Liver (tissue), 9 donors: ENCODE measurements at regions not wholly inside any gene's neighbourhood (a gene's known extent, or its start where the extent isn't known, plus 50 kb on each side); places are given as distances from the start of the nearest gene placed in this dataset. TPM values are rescaled to one million over a fixed set of nuclear protein-coding genes. Genes with fewer than 3 reads are reported as not detected.

Source experiments
- DNase-seq: peaks from one replicate; pipeline ENCODE4 v3.0.0-alpha.2; 2017; ENCODE audit warnings: low spot score
- H3K27ac ChIP-seq, 2 donors: one replicate each; pipeline ENCODE4 v1.7.0; 2013; ENCODE audit warnings: inconsistent platforms in 2 of 2, low read length in 2 of 2, control low read depth in 1 of 2, low read depth in 1 of 2, mild to moderate bottlenecking in 1 of 2
- H3K27me3 ChIP-seq, 4 donors: one replicate each; pipeline versions ENCODE4 v1.6.1 to v1.7.0; 2013; ENCODE audit warnings: low read length in 3 of 4, inconsistent platforms in 1 of 4, mild to moderate bottlenecking in 1 of 4, moderate library complexity in 1 of 4; ENCODE audit not compliant: control insufficient read depth in 4 of 4, insufficient read depth in 4 of 4
- H3K36me3 ChIP-seq, 4 donors: one replicate each; pipeline versions ENCODE4 v1.6.1 to v1.7.0; 2013; ENCODE audit warnings: low read length in 3 of 4, mild to moderate bottlenecking in 3 of 4, low read depth in 1 of 4, moderate library complexity in 1 of 4; ENCODE audit not compliant: control insufficient read depth in 4 of 4, insufficient read depth in 3 of 4
- H3K4me1 ChIP-seq, 4 donors: one replicate each; pipeline versions ENCODE4 v1.6.1 to v1.7.0; 2013; ENCODE audit warnings: low read length in 3 of 4, mild to moderate bottlenecking in 3 of 4, moderate library complexity in 1 of 4; ENCODE audit not compliant: control insufficient read depth in 4 of 4, insufficient read depth in 4 of 4
- H3K4me3 ChIP-seq, 3 donors: one replicate each; pipeline versions ENCODE4 v1.6.1 to v1.7.0; 2013; ENCODE audit warnings: low read length in 3 of 3, control low read depth in 1 of 3, low read depth in 1 of 3, mild to moderate bottlenecking in 1 of 3
- H3K9ac ChIP-seq, 2 donors: one replicate each; pipeline ENCODE4 v1.7.0; 2013; ENCODE audit warnings: low read length in 2 of 2, mild to moderate bottlenecking in 2 of 2, moderate library complexity in 2 of 2, control low read depth in 1 of 2, low read depth in 1 of 2
- H3K9me3 ChIP-seq, 4 donors: one replicate each; pipeline versions ENCODE4 v1.6.1 to v1.7.0; 2013; ENCODE audit warnings: low read length in 3 of 4; ENCODE audit not compliant: control insufficient read depth in 4 of 4
- FOXA1 ChIP-seq: IDR thresholded peaks from 2 replicates; pipeline ENCODE4 v1.6.1; 2016; ENCODE audit warnings: antibody characterized with exemption
- FOXA2 ChIP-seq: IDR thresholded peaks from 2 replicates; pipeline ENCODE4 v1.6.1; 2016; ENCODE audit warnings: antibody characterized with exemption
- GABPA ChIP-seq, 2 donors: IDR thresholded peaks in 1 of 2; conservative IDR thresholded peaks in 1 of 2; 2 replicates each; pipeline ENCODE4 v1.6.1; 2016; ENCODE audit warnings: antibody characterized with exemption in 2 of 2, mild to moderate bottlenecking in 1 of 2, moderate library complexity in 1 of 2
- HNF4A ChIP-seq, 2 donors: conservative IDR thresholded peaks; 2 replicates each; pipeline ENCODE4 v1.6.1; 2016; ENCODE audit warnings: antibody characterized with exemption in 2 of 2, mild to moderate bottlenecking in 2 of 2
- HNF4G ChIP-seq: IDR thresholded peaks from 2 replicates; pipeline ENCODE4 v1.6.1; 2016; ENCODE audit warnings: antibody characterized with exemption
- NR2F2 ChIP-seq: IDR thresholded peaks from 2 replicates; pipeline ENCODE4 v1.6.1; 2016; ENCODE audit warnings: antibody characterized with exemption
- RXRA ChIP-seq, 2 donors: IDR thresholded peaks; 2 replicates each; pipeline ENCODE4 v1.6.1; 2017 to 2018; ENCODE audit warnings: antibody characterized with exemption in 2 of 2, mild to moderate bottlenecking in 1 of 2
- SP1 ChIP-seq: IDR thresholded peaks from 2 replicates; pipeline ENCODE4 v1.6.1; 2018; ENCODE audit warnings: antibody characterized with exemption, mild to moderate bottlenecking
- TAF1 ChIP-seq: conservative IDR thresholded peaks from 2 replicates; pipeline ENCODE4 v1.6.1; 2016; ENCODE audit warnings: antibody characterized with exemption, mild to moderate bottlenecking
- WGBS: extraction: QIAGEN DNeasy Blood & Tissue Kit; methylation state at CpG from one replicate; pipeline ENCODE4 v1.1.7; 2013; 5-methylcytosine and 5-hydroxymethylcytosine counted together
- small RNA-seq: library from RNA; depleted of rRNA; stranded (forward); fragments of <200 nt; gene quantifications from one replicate; pipeline ENCODE3, GENCODE V24; 2014
- TF ChIP-seq, protein P1 (sequence below): IDR thresholded peaks from 2 replicates; pipeline ENCODE4 v1.6.1; 2016; ENCODE audit warnings: antibody characterized with exemption
- TF ChIP-seq, protein P2 (sequence below): IDR thresholded peaks from 2 replicates; pipeline ENCODE4 v1.6.1; 2016; ENCODE audit warnings: antibody characterized with exemption
- TF ChIP-seq, protein P3 (sequence below): fragments of 150-350 bp; IDR thresholded peaks from 2 replicates; pipeline ENCODE4 v1.5.1; 2017; ENCODE audit warnings: improper control_type of control experiment, low read depth, low read length; ENCODE audit not compliant: missing input control
- TF ChIP-seq, protein P4 (sequence below): IDR thresholded peaks from 2 replicates; pipeline ENCODE4 v1.6.1; 2016; ENCODE audit warnings: antibody characterized with exemption, mild to moderate bottlenecking
- donor health status: healthy.
- donor health status: healthy.
- donor health status: healthy.
- donor health status: healthy.
- donor health status: healthy.

DNA sequence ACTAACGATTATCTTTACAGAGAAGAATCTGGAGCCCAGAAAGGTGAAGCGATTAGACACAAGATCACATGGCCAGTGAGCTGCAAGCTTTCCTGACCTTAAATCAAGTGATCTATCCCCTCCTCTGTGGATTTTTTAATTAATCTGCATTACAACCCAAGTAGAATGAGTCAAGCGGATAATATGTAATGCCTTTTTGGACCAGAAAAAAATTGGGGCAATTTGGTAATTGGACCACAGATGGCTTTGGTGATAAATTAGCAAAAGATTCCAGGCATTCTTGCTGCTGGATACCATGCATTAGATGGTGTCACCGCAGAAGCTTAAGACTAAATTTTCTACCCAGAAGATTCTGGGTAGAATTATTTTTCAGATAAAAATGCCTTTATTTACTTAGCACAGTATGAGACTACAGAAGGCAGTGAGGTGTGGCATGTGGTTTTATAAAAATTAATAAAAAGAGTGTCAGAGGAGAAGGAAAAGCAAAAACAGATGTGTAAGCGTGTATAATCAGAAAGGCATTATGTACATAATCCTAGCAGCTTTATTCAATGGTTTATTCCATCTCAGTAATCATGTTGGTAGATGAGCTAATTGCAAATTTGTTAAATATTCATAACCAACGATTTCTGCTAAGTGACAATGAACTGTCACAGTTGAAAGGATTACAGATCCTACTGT, 53.9 kb upstream of the PCSK2 start:
- Histone ChIP-seq H3K4me1 (no peaks in the 10 kb centered on the region), H3K9me3 (peaks cover 0 to 3% (median 0%) of the 10 kb centered on the region in 4 donors), H3K27ac (no peak overlapping the region), H3K9ac (no peak overlapping the region), H3K4me3 (no peak overlapping the region), H3K27me3 (no peaks in the 10 kb centered on the region), H3K36me3 (no peaks in the 10 kb centered on the region)
- TF ChIP-seq, protein P1, sequence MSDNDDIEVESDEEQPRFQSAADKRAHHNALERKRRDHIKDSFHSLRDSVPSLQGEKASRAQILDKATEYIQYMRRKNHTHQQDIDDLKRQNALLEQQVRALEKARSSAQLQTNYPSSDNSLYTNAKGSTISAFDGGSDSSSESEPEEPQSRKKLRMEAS: no peak
- TF ChIP-seq NR2F2 (no peak), HNF4G (no peak), FOXA1 (no peak), RXRA (IDR thresholded peaks at IDR 0.05) (no peak), TAF1 (no peak), HNF4A (conservative IDR thresholded peaks at IDR 0.05) (no peak), SP1 (no peak), GABPA (IDR thresholded peaks at IDR 0.05 in 1 of 2, conservative IDR thresholded peaks at IDR 0.05 in 1 of 2) (no peak), FOXA2 (no peak)
- TF ChIP-seq, protein P2, sequence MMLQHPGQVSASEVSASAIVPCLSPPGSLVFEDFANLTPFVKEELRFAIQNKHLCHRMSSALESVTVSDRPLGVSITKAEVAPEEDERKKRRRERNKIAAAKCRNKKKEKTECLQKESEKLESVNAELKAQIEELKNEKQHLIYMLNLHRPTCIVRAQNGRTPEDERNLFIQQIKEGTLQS: no peak
- TF ChIP-seq, protein P3, sequence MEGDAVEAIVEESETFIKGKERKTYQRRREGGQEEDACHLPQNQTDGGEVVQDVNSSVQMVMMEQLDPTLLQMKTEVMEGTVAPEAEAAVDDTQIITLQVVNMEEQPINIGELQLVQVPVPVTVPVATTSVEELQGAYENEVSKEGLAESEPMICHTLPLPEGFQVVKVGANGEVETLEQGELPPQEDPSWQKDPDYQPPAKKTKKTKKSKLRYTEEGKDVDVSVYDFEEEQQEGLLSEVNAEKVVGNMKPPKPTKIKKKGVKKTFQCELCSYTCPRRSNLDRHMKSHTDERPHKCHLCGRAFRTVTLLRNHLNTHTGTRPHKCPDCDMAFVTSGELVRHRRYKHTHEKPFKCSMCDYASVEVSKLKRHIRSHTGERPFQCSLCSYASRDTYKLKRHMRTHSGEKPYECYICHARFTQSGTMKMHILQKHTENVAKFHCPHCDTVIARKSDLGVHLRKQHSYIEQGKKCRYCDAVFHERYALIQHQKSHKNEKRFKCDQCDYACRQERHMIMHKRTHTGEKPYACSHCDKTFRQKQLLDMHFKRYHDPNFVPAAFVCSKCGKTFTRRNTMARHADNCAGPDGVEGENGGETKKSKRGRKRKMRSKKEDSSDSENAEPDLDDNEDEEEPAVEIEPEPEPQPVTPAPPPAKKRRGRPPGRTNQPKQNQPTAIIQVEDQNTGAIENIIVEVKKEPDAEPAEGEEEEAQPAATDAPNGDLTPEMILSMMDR: no peak
- TF ChIP-seq, protein P4, sequence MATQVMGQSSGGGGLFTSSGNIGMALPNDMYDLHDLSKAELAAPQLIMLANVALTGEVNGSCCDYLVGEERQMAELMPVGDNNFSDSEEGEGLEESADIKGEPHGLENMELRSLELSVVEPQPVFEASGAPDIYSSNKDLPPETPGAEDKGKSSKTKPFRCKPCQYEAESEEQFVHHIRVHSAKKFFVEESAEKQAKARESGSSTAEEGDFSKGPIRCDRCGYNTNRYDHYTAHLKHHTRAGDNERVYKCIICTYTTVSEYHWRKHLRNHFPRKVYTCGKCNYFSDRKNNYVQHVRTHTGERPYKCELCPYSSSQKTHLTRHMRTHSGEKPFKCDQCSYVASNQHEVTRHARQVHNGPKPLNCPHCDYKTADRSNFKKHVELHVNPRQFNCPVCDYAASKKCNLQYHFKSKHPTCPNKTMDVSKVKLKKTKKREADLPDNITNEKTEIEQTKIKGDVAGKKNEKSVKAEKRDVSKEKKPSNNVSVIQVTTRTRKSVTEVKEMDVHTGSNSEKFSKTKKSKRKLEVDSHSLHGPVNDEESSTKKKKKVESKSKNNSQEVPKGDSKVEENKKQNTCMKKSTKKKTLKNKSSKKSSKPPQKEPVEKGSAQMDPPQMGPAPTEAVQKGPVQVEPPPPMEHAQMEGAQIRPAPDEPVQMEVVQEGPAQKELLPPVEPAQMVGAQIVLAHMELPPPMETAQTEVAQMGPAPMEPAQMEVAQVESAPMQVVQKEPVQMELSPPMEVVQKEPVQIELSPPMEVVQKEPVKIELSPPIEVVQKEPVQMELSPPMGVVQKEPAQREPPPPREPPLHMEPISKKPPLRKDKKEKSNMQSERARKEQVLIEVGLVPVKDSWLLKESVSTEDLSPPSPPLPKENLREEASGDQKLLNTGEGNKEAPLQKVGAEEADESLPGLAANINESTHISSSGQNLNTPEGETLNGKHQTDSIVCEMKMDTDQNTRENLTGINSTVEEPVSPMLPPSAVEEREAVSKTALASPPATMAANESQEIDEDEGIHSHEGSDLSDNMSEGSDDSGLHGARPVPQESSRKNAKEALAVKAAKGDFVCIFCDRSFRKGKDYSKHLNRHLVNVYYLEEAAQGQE: no peak
- WGBS: 71% methylated on average over 6 of the region's 6 CpGs
- no peak for DNase-seq

Small RNA genes lying in the stretch of these regions (small RNA-seq; reads per million reads assigned to genes)
- gene RF00012: not detected
